GM23338 (cell line): ENCODE measurements at regions not wholly inside any gene's neighbourhood (a gene's known extent, or its start where the extent isn't known, plus 50 kb on each side); places are given as distances from the start of the nearest gene placed in this dataset.

Source experiments
- ATAC-seq: fragments of 200-7000 bp; cut with Tn5 transposase; 3 replicates; pipeline ENCODE4 v1.9.1; 2020
- DNase-seq: peaks from one replicate; pipeline ENCODE4 v3.0.0-alpha.2; 2015; ENCODE audit warnings: low spot score
- H2AFZ ChIP-seq: fragments of 200-600 bp; sonication (generic); 2 replicates; pipeline ENCODE4 v1.8.0; 2016; ENCODE audit warnings: antibody characterized with exemption, mild to moderate bottlenecking, moderate library complexity
- H3F3A ChIP-seq: fragments of 200-600 bp; sonication (generic); replicated peaks from 2 replicates; pipeline ENCODE4 v1.8.0; 2017; ENCODE audit warnings: antibody characterized with exemption, mixed run types, low read depth
- H3K27ac ChIP-seq: fragments of 200-600 bp; sonication (generic); 2 replicates; pipeline ENCODE4 v1.6.1; 2016; ENCODE audit warnings: low read depth
- H3K27me3 ChIP-seq: fragments of 200-600 bp; sonication (generic); 2 replicates; pipeline ENCODE4 v1.8.0; 2016; ENCODE audit warnings: mild to moderate bottlenecking, mixed run types, moderate library complexity; ENCODE audit not compliant: insufficient read depth
- H3K36me3 ChIP-seq: fragments of 200-600 bp; sonication (generic); 2 replicates; pipeline ENCODE4 v1.8.0; 2016; ENCODE audit warnings: mild to moderate bottlenecking; ENCODE audit not compliant: insufficient read depth
- H3K4me1 ChIP-seq: fragments of 200-600 bp; sonication (generic); 2 replicates; pipeline ENCODE4 v1.8.0; 2016; ENCODE audit warnings: mild to moderate bottlenecking, moderate library complexity; ENCODE audit not compliant: insufficient read depth
- H3K4me2 ChIP-seq: fragments of 200-600 bp; sonication (generic); 2 replicates; pipeline ENCODE4 v1.7.1; 2017; ENCODE audit warnings: mixed run types
- H3K4me3 ChIP-seq: fragments of 200-600 bp; sonication (generic); 2 replicates; pipeline ENCODE4 v1.6.1; 2016; ENCODE audit warnings: mixed run types
- H3K79me2 ChIP-seq: fragments of 200-600 bp; sonication (generic); replicated peaks from 2 replicates; pipeline ENCODE4 v1.8.0; 2017; ENCODE audit warnings: mild to moderate bottlenecking; ENCODE audit not compliant: insufficient read depth
- H3K9me2 ChIP-seq: fragments of 200-600 bp; sonication (generic); 2 replicates; pipeline ENCODE4 v1.8.0; 2017; ENCODE audit not compliant: insufficient read depth
- H4K20me1 ChIP-seq: fragments of 200-600 bp; sonication (generic); replicated peaks from 2 replicates; pipeline ENCODE4 v1.8.0; 2017; ENCODE audit warnings: mild to moderate bottlenecking; ENCODE audit not compliant: insufficient read depth
- H3K27ac Mint-ChIP-seq: 2 replicates; pipeline ENCODE4 v1.8.0; 2020; ENCODE audit warnings: inconsistent platforms, mild to moderate bottlenecking, moderate library complexity, mixed read lengths
- H3K27me3 Mint-ChIP-seq: 3 replicates; pipeline ENCODE4 v1.8.0; 2022; ENCODE audit warnings: low read depth, mild to moderate bottlenecking, moderate library complexity, mixed read lengths, inconsistent platforms; ENCODE audit not compliant: insufficient read depth, poor library complexity
- H3K36me3 Mint-ChIP-seq: 3 replicates; pipeline ENCODE4 v1.8.0; 2021; ENCODE audit warnings: low read depth, mild to moderate bottlenecking, inconsistent platforms, moderate library complexity, mixed read lengths
- H3K4me1 Mint-ChIP-seq: 3 replicates; pipeline ENCODE4 v1.8.0; 2020; ENCODE audit warnings: mild to moderate bottlenecking, inconsistent platforms, mixed read lengths
- H3K4me3 Mint-ChIP-seq: 3 replicates; pipeline ENCODE4 v1.8.0; 2021; ENCODE audit warnings: moderate library complexity, mild to moderate bottlenecking, inconsistent platforms, mixed read lengths
- H3K9me3 Mint-ChIP-seq: 3 replicates; pipeline ENCODE4 v1.8.0; 2020; ENCODE audit warnings: moderate library complexity, mild to moderate bottlenecking, inconsistent platforms, mixed read lengths
- EZH2 ChIP-seq: fragments of 200-600 bp; sonication (generic); IDR thresholded peaks from one replicate; pipeline ENCODE4 v1.8.0; 2017; ENCODE audit warnings: antibody characterized with exemption, mild to moderate bottlenecking, low read depth; ENCODE audit not compliant: unreplicated experiment
- JUNB ChIP-seq: IDR thresholded peaks from one replicate; pipeline ENCODE4 v1.6.1; 2016; ENCODE audit warnings: antibody characterized with exemption; ENCODE audit not compliant: unreplicated experiment
- NANOG ChIP-seq: IDR thresholded peaks from 2 replicates; pipeline ENCODE4 v1.6.1; 2016; ENCODE audit warnings: antibody characterized with exemption, borderline replicate concordance
- ZNF331 ChIP-seq: fragments of 250-450 bp; sonication (Bioruptor Pico); IDR thresholded peaks from 2 replicates; pipeline ENCODE4 v1.5.0; 2020; ENCODE audit warnings: low read depth, mild to moderate bottlenecking, moderate library complexity
- ZNF462 ChIP-seq: fragments of 250-450 bp; sonication (Bioruptor Pico); IDR thresholded peaks from 2 replicates; pipeline ENCODE4 v1.5.0; 2020; ENCODE audit warnings: mild to moderate bottlenecking, moderate library complexity

GRCh38 chr20:60249436-60249835 lies 291.2 kb downstream of the CDH26 start:
- Mint-ChIP-seq H3K27ac (no peak overlapping the region), H3K4me3 (no peak overlapping the region), H3K27me3 (peaks cover 10% of the 10 kb centered on the region), H3K9me3 (peaks cover 2% of the 10 kb centered on the region; the same call in 2 of the 3 replicates), H3K36me3 (no peaks in the 10 kb centered on the region), H3K4me1 (0 out of 3 replicates have a peak, but pooled peaks cover 2% of the 10 kb centered on the region)
- Histone ChIP-seq H3K27me3 (no peaks in the 10 kb centered on the region), H4K20me1 (no peaks in the 10 kb centered on the region), H3K9me2 (no peaks in the 10 kb centered on the region), H3K27ac (no peak overlapping the region), H3K79me2 (no peaks in the 10 kb centered on the region), H3K4me3 (no peak overlapping the region), H3K4me2 (no peak overlapping the region), H3K36me3 (no peaks in the 10 kb centered on the region), H2AFZ (no peak overlapping the region), H3F3A (no peaks in the 10 kb centered on the region), H3K4me1 (no peaks in the 10 kb centered on the region)
- DNase-seq (no peak), ATAC-seq (no peak)
- TF ChIP-seq ZNF331 (CRISPR knock-in tag) (no peak), ZNF462 (CRISPR knock-in tag) (no peak), EZH2 (no peak)

- H3K4me1 ChIP-seq: no peaks in the 10 kb centered on the region
- H2AFZ ChIP-seq: no peak overlapping the region
- peaks cover 7% of the 10 kb centered on the region; the same call in 2 of the 3 replicates for H3K4me1 Mint-ChIP-seq
- H3K36me3 ChIP-seq: no peaks in the 10 kb centered on the region
- H3K9me3 Mint-ChIP-seq: peaks cover 2% of the 10 kb centered on the region; the same call in 2 of the 3 replicates
- H3K27me3 Mint-ChIP-seq: peaks cover 9% of the 10 kb centered on the region
- H3K4me2 ChIP-seq: no peak overlapping the region
- H4K20me1 ChIP-seq: no peaks in the 10 kb centered on the region
- H3K36me3 Mint-ChIP-seq: no peaks in the 10 kb centered on the region
- ATAC-seq (no peak), DNase-seq (no peak)
- no peak overlapping the region for H3K4me3 Mint-ChIP-seq
- H3K27ac Mint-ChIP-seq: no peak overlapping the region
- H3K27me3 ChIP-seq: no peaks in the 10 kb centered on the region
- no peak overlapping the region for H3K4me3 ChIP-seq
- no peaks in the 10 kb centered on the region for H3K9me2 ChIP-seq
- no peaks in the 10 kb centered on the region for H3F3A ChIP-seq
- no peak overlapping the region for H3K27ac ChIP-seq
- no peaks in the 10 kb centered on the region for H3K79me2 ChIP-seq
- TF ChIP-seq EZH2 (no peak), ZNF462 (CRISPR knock-in tag) (no peak), NANOG (no peak), JUNB (no peak)
Measured at GRCh38 chr20:60250251-60250650, 292.0 kb downstream of the CDH26 start.
